DOHH2 (cell line): ENCODE measurements at regions not wholly inside any gene's neighbourhood (a gene's known extent, or its start where the extent isn't known, plus 50 kb on each side); places are given as distances from the start of the nearest gene placed in this dataset.

Experiments
- H3F3A ChIP-seq: fragments of 200-600 bp; sonication (generic), shearing (Covaris generic); 2 replicates; pipeline ENCODE4 v1.6.0; 2016; ENCODE audit warnings: antibody characterized with exemption, mild to moderate bottlenecking; ENCODE audit not compliant: control insufficient read depth, insufficient read depth
- H3K27ac ChIP-seq: fragments of 200-600 bp; sonication (generic); 2 replicates; pipeline ENCODE4 v1.5.1; 2014; ENCODE audit warnings: low read depth, mild to moderate bottlenecking, low read length, moderate library complexity
- H3K27me3 ChIP-seq: fragments of 200-600 bp; sonication (generic); 2 replicates; pipeline ENCODE4 v1.6.1; 2014; ENCODE audit warnings: mild to moderate bottlenecking, low read length, mixed read lengths; ENCODE audit not compliant: control insufficient read depth
- H3K36me3 ChIP-seq: fragments of 200-600 bp; sonication (generic); 2 replicates; pipeline ENCODE4 v1.6.1; 2014; ENCODE audit warnings: mild to moderate bottlenecking, low read length, moderate library complexity, mixed read lengths; ENCODE audit not compliant: control insufficient read depth
- H3K4me1 ChIP-seq: fragments of 200-600 bp; sonication (generic); 2 replicates; pipeline ENCODE4 v1.6.1; 2014; ENCODE audit warnings: mild to moderate bottlenecking, low read length, mixed read lengths; ENCODE audit not compliant: control insufficient read depth
- H3K4me2 ChIP-seq: fragments of 200-600 bp; sonication (generic); 2 replicates; pipeline ENCODE4 v1.6.0; 2014; ENCODE audit warnings: mild to moderate bottlenecking, low read length, moderate library complexity
- H3K4me3 ChIP-seq: fragments of 200-600 bp; sonication (generic); 2 replicates; pipeline ENCODE4 v1.5.1; 2014; ENCODE audit warnings: mild to moderate bottlenecking, low read length, mixed read lengths
- H3K79me2 ChIP-seq: fragments of 200-600 bp; sonication (generic); 2 replicates; pipeline ENCODE4 v1.6.1; 2014; ENCODE audit warnings: mild to moderate bottlenecking, low read length, mixed read lengths; ENCODE audit not compliant: control insufficient read depth
- H3K9me2 ChIP-seq: fragments of 200-600 bp; sonication (generic); replicated peaks from 2 replicates; pipeline ENCODE4 v1.6.1; 2014; ENCODE audit warnings: mild to moderate bottlenecking, low read length, mixed read lengths; ENCODE audit not compliant: control insufficient read depth
- H3K9me3 ChIP-seq: fragments of 200-600 bp; sonication (generic); 2 replicates; pipeline ENCODE4 v1.6.1; 2014; ENCODE audit warnings: antibody characterized with exemption, low read length, mixed read lengths; ENCODE audit not compliant: control insufficient read depth, insufficient read depth
- H4K20me1 ChIP-seq: fragments of 200-600 bp; sonication (generic); 2 replicates; pipeline ENCODE4 v1.6.0; 2014; ENCODE audit warnings: low read depth, mild to moderate bottlenecking, antibody characterized with exemption, low read length, moderate library complexity; ENCODE audit not compliant: control insufficient read depth, insufficient read depth
- CTCF ChIP-seq: fragments of 200-600 bp; sonication (generic); IDR thresholded peaks from one replicate; pipeline ENCODE4 v1.5.1; 2014; ENCODE audit warnings: antibody characterized with exemption, mild to moderate bottlenecking, low read depth, low read length; ENCODE audit not compliant: poor library complexity, severe bottlenecking
- EZH2phosphoT487 ChIP-seq: fragments of 200-600 bp; sonication (generic); IDR thresholded peaks from 2 replicates; pipeline ENCODE4 v1.6.1; 2017; ENCODE audit warnings: borderline replicate concordance, mild to moderate bottlenecking, antibody characterized with exemption, low read length, moderate library complexity, mixed read lengths

- no peaks in the 10 kb centered on the region for H4K20me1 ChIP-seq
- no peaks in the 10 kb centered on the region for H3K4me1 ChIP-seq
- no peaks in the 10 kb centered on the region for H3F3A ChIP-seq
- no peak overlapping the region for H3K27ac ChIP-seq
- H3K9me3 ChIP-seq = no peaks in the 10 kb centered on the region
- H3K9me2 ChIP-seq = no peaks in the 10 kb centered on the region
- H3K36me3 ChIP-seq = no peaks in the 10 kb centered on the region
- no peaks in the 10 kb centered on the region for H3K27me3 ChIP-seq
- TF ChIP-seq EZH2phosphoT487 (no peak), CTCF (no peak)
- H3K4me3 ChIP-seq = no peak overlapping the region
- H3K4me2 ChIP-seq = no peak overlapping the region
- H3K79me2 ChIP-seq = no peaks in the 10 kb centered on the region
Measured at GRCh38 chr7:116400522-116400921, 99.0 kb upstream of the CAV2 start.

DNA sequence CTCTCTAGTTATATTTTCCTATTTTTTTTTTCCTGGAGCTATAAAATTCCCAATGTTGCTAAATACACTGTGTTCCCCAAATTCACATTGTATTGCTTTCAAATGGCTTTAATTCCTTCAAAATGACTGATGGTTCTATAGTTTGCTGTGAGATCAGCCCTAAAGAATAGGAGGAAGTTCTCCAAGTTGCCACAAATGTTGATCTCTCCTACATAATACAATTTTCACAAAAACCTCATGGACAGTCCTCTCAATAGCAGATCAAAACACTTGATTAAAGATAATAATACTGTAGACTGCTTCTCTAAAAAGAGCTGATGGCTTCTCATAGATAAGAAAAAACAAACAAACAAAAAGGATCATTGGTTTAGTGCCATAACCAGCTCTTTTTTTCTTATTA, 97.8 kb upstream of the CAV2 start:
- Histone ChIP-seq H3K4me1 (no peaks in the 10 kb centered on the region), H3K9me2 (no peaks in the 10 kb centered on the region), H3K79me2 (no peaks in the 10 kb centered on the region), H3K4me2 (no peak overlapping the region), H3K9me3 (no peaks in the 10 kb centered on the region), H3K4me3 (no peak overlapping the region), H3K36me3 (no peaks in the 10 kb centered on the region), H4K20me1 (no peaks in the 10 kb centered on the region), H3F3A (no peaks in the 10 kb centered on the region), H3K27ac (no peak overlapping the region), H3K27me3 (no peaks in the 10 kb centered on the region)
- no peak for TF ChIP-seq EZH2phosphoT487
- TF ChIP-seq CTCF = no peak

DNA sequence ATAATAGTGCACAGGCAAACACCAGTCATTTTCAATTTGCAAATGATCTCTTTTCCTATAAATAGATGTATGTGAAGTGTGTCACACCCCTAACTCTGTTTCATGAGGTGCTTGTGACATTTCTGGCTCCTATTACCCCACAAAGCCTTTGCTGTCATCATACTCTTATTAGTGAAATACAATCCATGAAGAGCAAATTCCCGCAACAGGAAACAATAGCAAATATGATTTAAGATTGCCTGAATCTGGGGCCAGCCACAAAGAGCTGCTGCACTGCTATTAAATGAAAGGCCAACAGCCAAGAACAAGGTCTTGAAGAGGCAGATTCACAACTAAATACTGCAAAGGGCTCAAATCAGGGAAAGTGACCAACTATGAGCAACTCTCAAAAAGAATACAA, 96.3 kb upstream of the CAV2 start:
- Histone ChIP-seq H3F3A (no peaks in the 10 kb centered on the region), H3K79me2 (no peaks in the 10 kb centered on the region), H3K4me2 (no peak overlapping the region), H4K20me1 (no peaks in the 10 kb centered on the region), H3K4me1 (no peaks in the 10 kb centered on the region), H3K27ac (no peak overlapping the region), H3K27me3 (no peaks in the 10 kb centered on the region), H3K36me3 (no peaks in the 10 kb centered on the region), H3K4me3 (no peak overlapping the region), H3K9me2 (no peaks in the 10 kb centered on the region), H3K9me3 (no peaks in the 10 kb centered on the region)
- TF ChIP-seq EZH2phosphoT487 = no peak
- no peak for TF ChIP-seq CTCF

GRCh38 chr7:116404389-116404788, 95.1 kb upstream of the CAV2 start:
- Histone ChIP-seq H3K4me1 (no peaks in the 10 kb centered on the region), H3K9me3 (no peaks in the 10 kb centered on the region), H3K9me2 (no peaks in the 10 kb centered on the region), H3K4me2 (no peak overlapping the region), H3K4me3 (no peak overlapping the region), H3F3A (no peaks in the 10 kb centered on the region), H3K36me3 (no peaks in the 10 kb centered on the region), H3K27me3 (no peaks in the 10 kb centered on the region), H3K27ac (no peak overlapping the region), H4K20me1 (no peaks in the 10 kb centered on the region), H3K79me2 (no peaks in the 10 kb centered on the region)
- TF ChIP-seq EZH2phosphoT487 = no peak
- no peak for TF ChIP-seq CTCF
